Thyroid gland (tissue), 4 donors: ENCODE measurements at regions not wholly inside any gene's neighbourhood (a gene's known extent, or its start where the extent isn't known, plus 50 kb on each side); places are given as distances from the start of the nearest gene placed in this dataset.

ENCODE experiments used
- DNase-seq, 2 donors: peaks; one replicate each; pipeline ENCODE4 v3.0.0-alpha.2; 2019
- H3K27ac ChIP-seq, 3 donors: fragments of 200-600 bp; sonication (generic); 1 replicate in 2 of 3; 2 replicates in 1 of 3; pipeline ENCODE4 v1.5.1; 2016 to 2019; ENCODE audit warnings: mild to moderate bottlenecking in 1 of 3, moderate library complexity in 1 of 3
- H3K27me3 ChIP-seq: fragments of 200-600 bp; sonication (generic); one replicate; pipeline ENCODE4 v1.5.1; 2019
- H3K36me3 ChIP-seq, 2 donors: fragments of 200-600 bp; sonication (generic); one replicate each; pipeline ENCODE4 v1.5.1; 2016 to 2019
- H3K4me1 ChIP-seq, 2 donors: fragments of 200-600 bp; sonication (generic); one replicate each; pipeline ENCODE4 v1.5.1; 2017 to 2019
- H3K4me3 ChIP-seq, 3 donors: fragments of 200-600 bp; sonication (generic); replicated peaks in 1 of 3; 1 replicate in 2 of 3; 2 replicates in 1 of 3; pipeline ENCODE4 v1.5.1; 2016; ENCODE audit warnings: mild to moderate bottlenecking in 1 of 3
- H3K9me3 ChIP-seq: fragments of 200-600 bp; sonication (generic); one replicate; pipeline ENCODE4 v1.5.1; 2017
- CTCF ChIP-seq, 6 experiments: fragments of 200-600 bp in 3 of 6; fragments of 450-650 bp in 3 of 6; sonication (generic) in 3 of 6; IDR thresholded peaks; one replicate each; pipeline ENCODE4 v1.5.1; 2016 to 2019; ENCODE audit warnings: antibody characterized with exemption in 6 of 6, mild to moderate bottlenecking in 2 of 6, inconsistent platforms in 1 of 6, moderate library complexity in 1 of 6
- POLR2A ChIP-seq, 2 donors: fragments of 450-650 bp; IDR thresholded peaks; one replicate each; pipeline ENCODE4 v1.6.1; 2017; ENCODE audit warnings: antibody characterized with exemption in 2 of 2, mild to moderate bottlenecking in 2 of 2, moderate library complexity in 1 of 2
- WGBS, 2 donors: methylation state at CpG; one replicate each; pipeline ENCODE4 v1.1.5; 2017; 5-methylcytosine and 5-hydroxymethylcytosine counted together
- intact Hi-C: fragments of 100-400 bp; cut with DNase I; formaldehyde crosslinking; loops from one replicate; pipeline ENCODE4 v1.15.1; 2023

- no peak for DNase-seq
- H3K4me1 ChIP-seq, result no peaks in the 10 kb centered on the region
- H3K9me3 ChIP-seq, result no peaks in the 10 kb centered on the region
- no peaks in the 10 kb centered on the region for H3K27me3 ChIP-seq
- intact Hi-C loops, result no loop called here
- 70 to 74% methylated on average over 6 of the region's 6 CpGs for WGBS, 2 donors
- H3K27ac ChIP-seq, result no peak overlapping the region
- TF ChIP-seq POLR2A (IDR thresholded peaks at IDR 0.05) (no peak), CTCF (IDR thresholded peaks at IDR 0.05) (no peak)
- no peaks in the 10 kb centered on the region for H3K36me3 ChIP-seq
- no peak overlapping the region for H3K4me3 ChIP-seq
Observed at GRCh38 chr4:187477224-187477623, 518.3 kb upstream of the ZFP42 start.

GRCh38 chr4:187478292-187479140 is 517.1 kb upstream of the ZFP42 start:
- H3K9me3 ChIP-seq, result no peaks in the 10 kb centered on the region
- DNase-seq, result no peak
- WGBS, 2 donors, result 61 to 63% methylated on average over 18 of the region's 18 CpGs
- no peaks in the 10 kb centered on the region for H3K4me1 ChIP-seq
- TF ChIP-seq POLR2A (IDR thresholded peaks at IDR 0.05) (no peak), CTCF (IDR thresholded peaks at IDR 0.05) (no peak)
- intact Hi-C loops, result no loop called here
- H3K27ac ChIP-seq, result no peak overlapping the region
- H3K4me3 ChIP-seq, result no peak overlapping the region
- H3K27me3 ChIP-seq, result no peaks in the 10 kb centered on the region
- no peaks in the 10 kb centered on the region for H3K36me3 ChIP-seq

- WGBS, 2 donors, result 73 to 83% methylated on average over 6 of the region's 6 CpGs
- no peaks in the 10 kb centered on the region for H3K9me3 ChIP-seq
- H3K27ac ChIP-seq, result no peak overlapping the region
- H3K36me3 ChIP-seq, result no peaks in the 10 kb centered on the region
- H3K4me1 ChIP-seq, result no peaks in the 10 kb centered on the region
- TF ChIP-seq POLR2A (IDR thresholded peaks at IDR 0.05) (no peak), CTCF (IDR thresholded peaks at IDR 0.05) (no peak)
- intact Hi-C loops, result no loop called here
- no peak for DNase-seq
- no peaks in the 10 kb centered on the region for H3K27me3 ChIP-seq
- H3K4me3 ChIP-seq, result no peak overlapping the region
Observed at GRCh38 chr4:187479511-187479910, 516.1 kb upstream of the ZFP42 start.

- intact Hi-C loops, result no loop called here
- TF ChIP-seq CTCF (IDR thresholded peaks at IDR 0.05) (no peak), POLR2A (IDR thresholded peaks at IDR 0.05) (no peak)
- H3K36me3 ChIP-seq, result no peaks in the 10 kb centered on the region
- no peaks in the 10 kb centered on the region for H3K27me3 ChIP-seq
- H3K9me3 ChIP-seq, result no peaks in the 10 kb centered on the region
- H3K27ac ChIP-seq, result no peak overlapping the region
- DNase-seq, result no peak
- H3K4me3 ChIP-seq, result no peak overlapping the region
- H3K4me1 ChIP-seq, result no peaks in the 10 kb centered on the region
- 72 to 81% methylated on average over 9 of the region's 9 CpGs for WGBS, 2 donors
Observed at GRCh38 chr4:187480146-187481145, 515.1 kb upstream of the ZFP42 start.
